HL-60 (cell line): ENCODE measurements at regions not wholly inside any gene's neighbourhood (a gene's known extent, or its start where the extent isn't known, plus 50 kb on each side); places are given as distances from the start of the nearest gene placed in this dataset.

Experiments
- DNase-seq, 2 experiments: peaks; one replicate each; pipeline ENCODE4 v3.0.0-alpha.2; 2010 to 2020; ENCODE audit warnings: low read depth in 1 of 2, low spot score in 1 of 2
- H3K27ac ChIP-seq: fragments of 250-450 bp; sonication (Bioruptor Pico); replicated peaks from 2 replicates; pipeline ENCODE4 v1.5.1; 2020; ENCODE audit warnings: mild to moderate bottlenecking, moderate library complexity
- H3K27me3 ChIP-seq: fragments of 250-450 bp; sonication (Bioruptor Pico); 2 replicates; pipeline ENCODE4 v1.5.1; 2021; ENCODE audit warnings: mild to moderate bottlenecking, moderate library complexity; ENCODE audit not compliant: insufficient read depth, poor library complexity, severe bottlenecking
- H3K4me3 ChIP-seq: replicated peaks from 2 replicates; pipeline ENCODE4 v1.5.1; 2011; ENCODE audit warnings: mild to moderate bottlenecking, control low read depth, low read length; ENCODE audit not compliant: insufficient read depth
- GABPA ChIP-seq: IDR thresholded peaks from 2 replicates; pipeline ENCODE4 v1.6.1; 2012; ENCODE audit warnings: low read depth
- POLR2AphosphoS5 ChIP-seq: IDR thresholded peaks from 2 replicates; pipeline ENCODE4 v1.6.1; 2012; ENCODE audit warnings: low read depth
- REST ChIP-seq: IDR thresholded peaks from 2 replicates; pipeline ENCODE4 v1.6.1; 2012; ENCODE audit warnings: low read depth; ENCODE audit not compliant: insufficient replicate concordance
- SPI1 ChIP-seq: IDR thresholded peaks from 2 replicates; pipeline ENCODE4 v1.6.1; 2012; ENCODE audit warnings: low read depth, mild to moderate bottlenecking, borderline replicate concordance
- TF ChIP-seq, protein P1 (sequence below): IDR thresholded peaks from one replicate; pipeline ENCODE4 v1.5.1; 2011; ENCODE audit warnings: low read length, control low read depth, inconsistent platforms; ENCODE audit not compliant: insufficient read depth

- Histone ChIP-seq H3K27me3 (no peaks in the 10 kb centered on the region), H3K4me3 (no peak overlapping the region), H3K27ac (no peak overlapping the region)
- TF ChIP-seq, protein P1, sequence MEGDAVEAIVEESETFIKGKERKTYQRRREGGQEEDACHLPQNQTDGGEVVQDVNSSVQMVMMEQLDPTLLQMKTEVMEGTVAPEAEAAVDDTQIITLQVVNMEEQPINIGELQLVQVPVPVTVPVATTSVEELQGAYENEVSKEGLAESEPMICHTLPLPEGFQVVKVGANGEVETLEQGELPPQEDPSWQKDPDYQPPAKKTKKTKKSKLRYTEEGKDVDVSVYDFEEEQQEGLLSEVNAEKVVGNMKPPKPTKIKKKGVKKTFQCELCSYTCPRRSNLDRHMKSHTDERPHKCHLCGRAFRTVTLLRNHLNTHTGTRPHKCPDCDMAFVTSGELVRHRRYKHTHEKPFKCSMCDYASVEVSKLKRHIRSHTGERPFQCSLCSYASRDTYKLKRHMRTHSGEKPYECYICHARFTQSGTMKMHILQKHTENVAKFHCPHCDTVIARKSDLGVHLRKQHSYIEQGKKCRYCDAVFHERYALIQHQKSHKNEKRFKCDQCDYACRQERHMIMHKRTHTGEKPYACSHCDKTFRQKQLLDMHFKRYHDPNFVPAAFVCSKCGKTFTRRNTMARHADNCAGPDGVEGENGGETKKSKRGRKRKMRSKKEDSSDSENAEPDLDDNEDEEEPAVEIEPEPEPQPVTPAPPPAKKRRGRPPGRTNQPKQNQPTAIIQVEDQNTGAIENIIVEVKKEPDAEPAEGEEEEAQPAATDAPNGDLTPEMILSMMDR = no peak
- TF ChIP-seq REST (no peak), SPI1 (no peak), GABPA (no peak), POLR2AphosphoS5 (no peak)
- no peak for DNase-seq
Observed at GRCh38 chr14:66413901-66414300, 72.3 kb upstream of the CCDC196 start.

- DNase-seq = no peak
- TF ChIP-seq, protein P1 = no peak
- TF ChIP-seq GABPA = no peak
Observed at GRCh38 chr14:66414511-66414910, 71.7 kb upstream of the CCDC196 start.

DNA sequence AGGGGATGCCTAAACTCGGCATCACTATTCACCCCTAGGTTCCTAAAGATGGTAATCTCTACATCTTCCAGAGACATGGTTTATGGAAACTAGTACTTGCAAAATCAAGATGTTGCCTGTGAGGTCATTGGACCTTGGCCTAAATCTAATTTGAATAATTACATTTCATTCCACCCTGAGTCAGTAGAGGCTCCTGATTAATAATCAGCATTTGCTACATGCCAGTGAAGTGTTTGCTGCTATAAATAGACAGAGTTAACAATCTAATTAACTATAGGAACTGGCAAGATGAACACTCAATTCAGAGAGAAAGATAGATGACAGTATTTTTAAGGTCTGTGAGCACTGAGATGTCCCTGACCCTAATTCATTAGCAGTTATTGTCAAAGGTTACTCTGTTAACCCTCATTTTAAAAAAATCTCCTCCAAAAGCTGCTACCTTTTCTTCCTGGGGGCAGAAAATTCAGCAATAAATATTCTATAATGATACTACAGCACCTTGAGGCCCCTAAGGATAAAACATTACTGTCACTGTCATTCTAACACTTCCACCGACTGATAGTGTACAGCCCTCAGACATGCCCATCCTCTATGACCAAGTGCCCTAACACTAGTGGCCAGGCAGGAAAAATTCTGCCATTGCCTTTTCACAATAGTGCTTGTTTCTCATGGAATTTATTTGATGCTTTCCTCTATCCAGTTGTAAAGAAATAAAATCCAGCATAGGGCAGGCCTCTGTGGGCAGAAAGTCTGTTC lies 65.7 kb upstream of the CCDC196 start:
- no peak overlapping the region for H3K4me3 ChIP-seq
- H3K27me3 ChIP-seq = no peaks in the 10 kb centered on the region
- H3K27ac ChIP-seq = no peak overlapping the region
- TF ChIP-seq POLR2AphosphoS5 (no peak), GABPA (no peak), REST (no peak), SPI1 (no peak)
- TF ChIP-seq, protein P1 = no peak
- no peak for DNase-seq

More at GRCh38 chr14:66414511-66414910, 71.7 kb upstream of the CCDC196 start:
- H3K4me3 ChIP-seq = no peak overlapping the region
- H3K27ac ChIP-seq = no peak overlapping the region
- H3K27me3 ChIP-seq = no peaks in the 10 kb centered on the region
